Endothelial cell (in vitro differentiated cells): ENCODE measurements at regions not wholly inside any gene's neighbourhood (a gene's known extent, or its start where the extent isn't known, plus 50 kb on each side); places are given as distances from the start of the nearest gene placed in this dataset.
"Not testable (repeated sequence)": the region's sequence is repeated elsewhere in the genome, so short reads cannot be mapped to it uniquely, and the experiment has no call there.

ENCODE experiments used
- DNase-seq: peaks from one replicate; pipeline ENCODE4 v3.0.0; 2021; ENCODE audit warnings: low spot score
- H3K27ac Mint-ChIP-seq: one replicate; pipeline ENCODE4 v1.8.0; 2021; ENCODE audit warnings: mixed read lengths, inconsistent platforms; ENCODE audit not compliant: unreplicated experiment
- H3K27me3 Mint-ChIP-seq: one replicate; pipeline ENCODE4 v1.8.0; 2021; ENCODE audit warnings: mild to moderate bottlenecking, moderate library complexity, mixed read lengths, inconsistent platforms; ENCODE audit not compliant: unreplicated experiment
- H3K36me3 Mint-ChIP-seq: one replicate; pipeline ENCODE4 v1.8.0; 2021; ENCODE audit warnings: mild to moderate bottlenecking, low read depth, mixed read lengths, inconsistent platforms; ENCODE audit not compliant: unreplicated experiment
- H3K4me1 Mint-ChIP-seq: one replicate; pipeline ENCODE4 v1.8.0; 2021; ENCODE audit warnings: mild to moderate bottlenecking, mixed read lengths, inconsistent platforms; ENCODE audit not compliant: unreplicated experiment
- H3K4me3 Mint-ChIP-seq: one replicate; pipeline ENCODE4 v1.8.0; 2021; ENCODE audit warnings: mild to moderate bottlenecking, mixed read lengths, inconsistent platforms; ENCODE audit not compliant: unreplicated experiment
- H3K9me3 Mint-ChIP-seq: one replicate; pipeline ENCODE4 v1.8.0; 2021; ENCODE audit warnings: mixed read lengths, inconsistent platforms; ENCODE audit not compliant: unreplicated experiment
- CTCF ChIP-seq: fragments of 200-600 bp; sonication (generic); IDR thresholded peaks from one replicate; pipeline ENCODE4 v1.5.0; 2021; ENCODE audit warnings: antibody characterized with exemption; ENCODE audit not compliant: unreplicated experiment

- Mint-ChIP-seq H3K4me3 (no peak overlapping the region), H3K9me3 (no peaks in the 10 kb centered on the region), H3K36me3 (no peaks in the 10 kb centered on the region), H3K27ac (no peak overlapping the region), H3K4me1 (no peaks in the 10 kb centered on the region), H3K27me3 (no peaks in the 10 kb centered on the region)
- no peak for DNase-seq
- no peak for TF ChIP-seq CTCF
Observed at GRCh38 chr2:200193331-200193730, 113.2 kb upstream of the SPATS2L start.

GRCh38 chr2:200193791-200194190 lies 112.7 kb upstream of the SPATS2L start:
- DNase-seq, result no peak
- TF ChIP-seq CTCF, result no peak
- H3K9me3 Mint-ChIP-seq, result no peaks in the 10 kb centered on the region
- no peaks in the 10 kb centered on the region for H3K36me3 Mint-ChIP-seq
- no peak overlapping the region for H3K4me3 Mint-ChIP-seq
- H3K27me3 Mint-ChIP-seq, result no peaks in the 10 kb centered on the region
- no peak overlapping the region for H3K27ac Mint-ChIP-seq
- H3K4me1 Mint-ChIP-seq, result no peaks in the 10 kb centered on the region

GRCh38 chr2:200194746-200195145 lies 111.7 kb upstream of the SPATS2L start:
- TF ChIP-seq CTCF, result no peak
- no peak for DNase-seq
- no peak overlapping the region for H3K4me3 Mint-ChIP-seq
- H3K27me3 Mint-ChIP-seq, result no peaks in the 10 kb centered on the region
- H3K4me1 Mint-ChIP-seq, result no peaks in the 10 kb centered on the region
- H3K27ac Mint-ChIP-seq, result no peak overlapping the region
- H3K36me3 Mint-ChIP-seq, result no peaks in the 10 kb centered on the region
- no peaks in the 10 kb centered on the region for H3K9me3 Mint-ChIP-seq

GRCh38 chr2:200199005-200199404 lies 107.5 kb upstream of the SPATS2L start:
- Mint-ChIP-seq H3K9me3 (no peaks in the 10 kb centered on the region), H3K27me3 (peaks cover 2% of the 10 kb centered on the region), H3K27ac (no peak overlapping the region), H3K4me3 (no peak overlapping the region), H3K4me1 (peaks cover 3% of the 10 kb centered on the region), H3K36me3 (no peaks in the 10 kb centered on the region)
- DNase-seq, result no peak
- TF ChIP-seq CTCF, result no peak

GRCh38 chr2:200199576-200200263 lies 106.8 kb upstream of the SPATS2L start:
- H3K36me3 Mint-ChIP-seq, result no peaks in the 10 kb centered on the region
- peaks cover 2% of the 10 kb centered on the region for H3K27me3 Mint-ChIP-seq
- H3K9me3 Mint-ChIP-seq, result no peaks in the 10 kb centered on the region
- H3K4me3 Mint-ChIP-seq, result no peak overlapping the region
- peaks cover 3% of the 10 kb centered on the region for H3K4me1 Mint-ChIP-seq
- no peak for TF ChIP-seq CTCF
- no peak for DNase-seq
- H3K27ac Mint-ChIP-seq, result no peak overlapping the region

- not testable (repeated sequence) for H3K4me3 Mint-ChIP-seq, H3K27ac Mint-ChIP-seq, H3K4me1 Mint-ChIP-seq, H3K9me3 Mint-ChIP-seq, DNase-seq, H3K36me3 Mint-ChIP-seq, H3K27me3 Mint-ChIP-seq
Observed at GRCh38 chr2:200201839-200202238, 104.7 kb upstream of the SPATS2L start.
